ENCODE measurements at regions not wholly inside any gene's neighbourhood (a gene's known extent, or its start where the extent isn't known, plus 50 kb on each side); places are given as distances from the start of the nearest gene placed in this dataset.
"Not testable (repeated sequence)": the region's sequence is repeated elsewhere in the genome, so short reads cannot be mapped to it uniquely, and the experiment has no call there.

DNA sequence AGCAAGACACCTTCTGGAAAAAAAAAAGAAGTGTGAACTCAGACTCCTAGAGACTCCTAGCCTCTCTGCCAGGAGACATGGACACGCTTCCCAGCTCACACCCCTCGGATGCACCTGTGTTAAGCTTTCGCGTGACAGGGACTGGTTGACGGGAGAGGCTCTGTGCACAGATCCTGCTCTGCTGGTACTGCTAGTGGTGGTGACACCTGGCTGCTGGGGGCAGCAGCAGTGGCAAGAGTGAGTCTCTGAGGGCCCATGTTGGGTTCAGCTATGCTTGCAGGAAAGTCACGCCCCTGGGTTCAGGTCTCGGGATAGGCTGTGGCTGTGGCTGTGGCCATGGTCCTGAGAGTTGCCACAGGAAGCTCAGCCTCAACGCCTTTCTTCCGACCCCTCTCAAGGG is 81.1 kb downstream of the XRCC2 start:
- TF ChIP-seq, protein P1, sequence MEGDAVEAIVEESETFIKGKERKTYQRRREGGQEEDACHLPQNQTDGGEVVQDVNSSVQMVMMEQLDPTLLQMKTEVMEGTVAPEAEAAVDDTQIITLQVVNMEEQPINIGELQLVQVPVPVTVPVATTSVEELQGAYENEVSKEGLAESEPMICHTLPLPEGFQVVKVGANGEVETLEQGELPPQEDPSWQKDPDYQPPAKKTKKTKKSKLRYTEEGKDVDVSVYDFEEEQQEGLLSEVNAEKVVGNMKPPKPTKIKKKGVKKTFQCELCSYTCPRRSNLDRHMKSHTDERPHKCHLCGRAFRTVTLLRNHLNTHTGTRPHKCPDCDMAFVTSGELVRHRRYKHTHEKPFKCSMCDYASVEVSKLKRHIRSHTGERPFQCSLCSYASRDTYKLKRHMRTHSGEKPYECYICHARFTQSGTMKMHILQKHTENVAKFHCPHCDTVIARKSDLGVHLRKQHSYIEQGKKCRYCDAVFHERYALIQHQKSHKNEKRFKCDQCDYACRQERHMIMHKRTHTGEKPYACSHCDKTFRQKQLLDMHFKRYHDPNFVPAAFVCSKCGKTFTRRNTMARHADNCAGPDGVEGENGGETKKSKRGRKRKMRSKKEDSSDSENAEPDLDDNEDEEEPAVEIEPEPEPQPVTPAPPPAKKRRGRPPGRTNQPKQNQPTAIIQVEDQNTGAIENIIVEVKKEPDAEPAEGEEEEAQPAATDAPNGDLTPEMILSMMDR (IDR thresholded peaks at IDR 0.05): no peak
- no peak for ATAC-seq (ENCODE audit: low FRiP score)
- DNase-seq (ENCODE audit: low spot score): no peak

DNA sequence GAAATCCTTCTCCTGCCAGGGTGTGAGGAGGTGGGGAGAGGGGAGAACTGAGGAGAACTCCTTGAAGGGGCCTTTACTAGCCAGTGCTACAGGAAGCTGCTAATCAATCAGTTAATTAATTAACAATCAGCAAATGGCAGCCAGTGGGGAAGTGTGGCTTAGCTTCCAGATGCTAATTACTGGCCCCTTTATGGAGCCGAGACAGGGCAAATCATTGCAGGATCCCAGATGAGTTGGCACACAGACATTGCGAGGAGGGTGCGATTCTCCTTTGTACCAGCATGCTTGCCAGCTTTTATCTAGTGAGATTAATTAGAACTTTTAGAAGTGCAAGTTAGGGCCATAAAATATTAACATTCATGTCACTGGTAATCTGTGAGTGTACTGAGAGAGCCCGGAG is 84.0 kb downstream of the XRCC2 start:
- DNase-seq (ENCODE audit: low spot score): no peak
- TF ChIP-seq, protein P1 (IDR thresholded peaks at IDR 0.05): no peak
- no peak for ATAC-seq (ENCODE audit: low FRiP score)

DNA sequence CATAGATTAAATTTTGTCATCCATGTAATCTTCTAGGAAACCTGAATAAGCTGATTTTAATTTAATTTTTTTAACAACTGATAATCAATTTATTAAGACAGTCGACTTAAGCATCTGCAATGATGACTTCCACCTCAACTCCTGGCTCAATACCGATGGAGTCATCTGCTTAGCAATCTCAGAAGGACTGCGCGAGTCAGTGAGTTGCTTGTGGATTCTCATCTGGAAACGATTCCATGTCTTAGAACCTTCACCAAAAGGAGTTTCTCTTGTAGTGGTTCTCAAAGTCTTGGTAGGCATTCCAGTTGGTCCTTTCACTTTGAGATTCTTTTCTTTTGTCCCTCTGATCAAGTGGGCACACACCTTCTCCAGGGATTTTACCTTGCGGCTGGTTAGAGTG is 85.5 kb downstream of the XRCC2 start:
- DNase-seq (ENCODE audit: low spot score) (no peak), ATAC-seq (ENCODE audit: low FRiP score) (no peak)
- TF ChIP-seq, protein P1 (IDR thresholded peaks at IDR 0.05): no peak

DNA sequence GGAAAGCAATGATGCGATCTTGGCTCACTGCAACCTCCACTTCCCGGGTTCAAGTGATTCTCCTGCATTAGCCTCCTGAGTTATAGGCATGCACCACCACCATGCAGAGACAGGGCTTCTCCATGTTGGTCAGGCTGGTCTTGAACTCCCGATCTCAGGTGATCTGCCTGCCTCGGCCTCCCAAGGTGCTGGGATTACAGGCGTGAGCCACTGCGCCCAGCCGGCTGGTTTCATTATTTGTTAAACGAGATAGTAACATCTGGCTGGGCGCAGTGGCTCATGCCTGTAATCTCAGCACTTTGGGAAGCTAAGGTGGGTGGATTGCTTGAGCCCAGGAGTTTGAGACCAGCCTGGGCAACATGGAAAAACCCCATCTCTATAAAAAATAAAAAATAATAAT is 86.1 kb downstream of the XRCC2 start:
- DNase-seq (ENCODE audit: low spot score); ATAC-seq (ENCODE audit: low FRiP score): not testable (repeated sequence)

DNA sequence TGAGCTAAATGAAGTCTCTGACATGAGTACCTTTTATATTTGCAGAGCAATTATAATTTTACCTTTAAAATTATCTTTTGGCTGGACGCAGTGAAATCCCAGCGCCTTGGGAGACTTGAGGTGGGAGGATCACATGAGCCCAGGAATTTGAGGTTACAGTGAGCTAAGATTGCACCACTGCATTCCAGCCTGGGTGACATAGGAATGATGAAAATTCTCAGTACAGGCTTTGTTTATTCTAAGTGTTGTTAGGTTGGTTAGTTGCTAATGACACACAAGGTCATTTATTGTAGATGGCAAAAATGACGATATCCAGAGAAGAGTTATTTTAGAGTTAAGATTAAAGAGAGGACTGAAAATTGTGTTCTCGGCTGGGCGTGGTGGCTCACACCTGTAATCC is 87.6 kb downstream of the XRCC2 start:
- ATAC-seq (ENCODE audit: low FRiP score) (no peak), DNase-seq (ENCODE audit: low spot score) (no peak)
- TF ChIP-seq, protein P1 (IDR thresholded peaks at IDR 0.05): no peak

DNA sequence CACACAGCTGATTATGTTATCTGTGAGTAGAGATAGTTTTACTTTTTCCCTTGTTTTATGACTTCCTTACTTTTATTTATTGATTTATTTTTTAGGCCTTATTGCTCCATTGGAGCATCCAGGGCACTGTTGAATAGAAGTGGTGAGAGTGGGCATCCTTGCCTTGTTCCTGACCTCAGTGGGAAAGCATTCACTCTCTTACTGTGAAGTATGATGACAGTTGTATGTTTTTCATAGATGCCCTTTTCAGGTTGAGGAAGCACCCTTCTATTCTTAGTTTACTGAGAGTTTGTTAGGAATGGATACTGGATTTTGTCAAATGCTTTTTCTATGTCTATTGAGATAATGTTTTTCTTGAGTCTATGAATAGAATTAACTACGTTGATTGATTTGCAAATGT is 88.6 kb downstream of the XRCC2 start:
- ATAC-seq (ENCODE audit: low FRiP score): no peak
- TF ChIP-seq, protein P1 (IDR thresholded peaks at IDR 0.05): no peak
- DNase-seq (ENCODE audit: low spot score): no peak

DNA sequence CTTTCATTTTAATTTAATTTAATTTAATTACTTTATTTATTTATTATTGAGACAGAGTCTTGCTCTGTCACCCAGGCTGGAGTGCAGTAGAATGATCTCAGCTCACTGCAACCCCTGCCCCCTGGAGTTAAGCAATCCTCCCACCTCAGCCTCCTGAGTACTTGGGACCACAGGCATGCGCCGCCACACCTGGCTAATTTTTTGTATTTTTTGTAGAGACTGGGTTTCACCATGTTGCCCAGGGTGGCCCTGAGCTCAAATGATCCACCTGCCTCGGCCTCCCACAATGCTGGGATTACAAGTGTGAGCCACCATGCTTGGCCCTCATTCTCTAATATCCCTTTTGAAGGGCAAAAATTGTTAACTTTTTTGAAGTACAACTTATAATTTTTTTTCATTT is 92.9 kb downstream of the XRCC2 start:
- no peak for ATAC-seq (ENCODE audit: low FRiP score)

More for the DNA sequence above, 92.9 kb downstream of the XRCC2 start:
- TF ChIP-seq, protein P1 (IDR thresholded peaks at IDR 0.05): no peak
- DNase-seq (ENCODE audit: low spot score): no peak
